Esophagus squamous epithelium (tissue), 4 donors: ENCODE measurements at regions not wholly inside any gene's neighbourhood (a gene's known extent, or its start where the extent isn't known, plus 50 kb on each side); places are given as distances from the start of the nearest gene placed in this dataset.

Source experiments
- POLR2A ChIP-seq, 4 donors: fragments of 450-650 bp; IDR thresholded peaks; one replicate each; pipeline ENCODE4 v1.6.1; 2017; ENCODE audit warnings: antibody characterized with exemption in 4 of 4, mild to moderate bottlenecking in 4 of 4, moderate library complexity in 3 of 4
- TF ChIP-seq, protein P1 (sequence below), 6 experiments: fragments of 450-650 bp in 4 of 6; fragments of 200-600 bp in 2 of 6; sonication (generic) in 2 of 6; IDR thresholded peaks; one replicate each; pipeline ENCODE4 v1.5.1; 2016 to 2019; ENCODE audit warnings: antibody characterized with exemption in 6 of 6, mild to moderate bottlenecking in 4 of 6, moderate library complexity in 4 of 6

DNA sequence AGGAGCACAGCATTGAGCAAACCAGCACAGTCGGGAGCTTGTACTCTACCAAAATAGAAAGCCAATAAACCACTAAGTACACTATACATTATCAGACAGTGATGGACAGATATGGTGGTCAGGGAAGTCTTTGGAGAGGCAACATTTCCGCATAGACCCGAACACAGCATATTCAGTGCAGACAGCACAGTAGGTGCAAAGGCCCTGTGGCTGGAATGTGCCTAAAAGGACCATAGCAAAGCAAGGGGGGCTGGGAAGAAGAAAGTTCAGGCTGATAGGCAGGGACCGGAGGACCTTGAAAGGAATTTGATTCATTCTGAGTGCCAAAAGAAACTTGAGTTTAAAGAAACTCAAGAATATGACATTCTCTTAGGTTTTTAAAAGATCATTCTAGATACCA lies 92.0 kb upstream of the GALNT2 start:
- TF ChIP-seq, protein P1, sequence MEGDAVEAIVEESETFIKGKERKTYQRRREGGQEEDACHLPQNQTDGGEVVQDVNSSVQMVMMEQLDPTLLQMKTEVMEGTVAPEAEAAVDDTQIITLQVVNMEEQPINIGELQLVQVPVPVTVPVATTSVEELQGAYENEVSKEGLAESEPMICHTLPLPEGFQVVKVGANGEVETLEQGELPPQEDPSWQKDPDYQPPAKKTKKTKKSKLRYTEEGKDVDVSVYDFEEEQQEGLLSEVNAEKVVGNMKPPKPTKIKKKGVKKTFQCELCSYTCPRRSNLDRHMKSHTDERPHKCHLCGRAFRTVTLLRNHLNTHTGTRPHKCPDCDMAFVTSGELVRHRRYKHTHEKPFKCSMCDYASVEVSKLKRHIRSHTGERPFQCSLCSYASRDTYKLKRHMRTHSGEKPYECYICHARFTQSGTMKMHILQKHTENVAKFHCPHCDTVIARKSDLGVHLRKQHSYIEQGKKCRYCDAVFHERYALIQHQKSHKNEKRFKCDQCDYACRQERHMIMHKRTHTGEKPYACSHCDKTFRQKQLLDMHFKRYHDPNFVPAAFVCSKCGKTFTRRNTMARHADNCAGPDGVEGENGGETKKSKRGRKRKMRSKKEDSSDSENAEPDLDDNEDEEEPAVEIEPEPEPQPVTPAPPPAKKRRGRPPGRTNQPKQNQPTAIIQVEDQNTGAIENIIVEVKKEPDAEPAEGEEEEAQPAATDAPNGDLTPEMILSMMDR (IDR thresholded peaks at IDR 0.05), result no peak
- TF ChIP-seq POLR2A (IDR thresholded peaks at IDR 0.05), result no peak
